ENCODE measurements at regions not wholly inside any gene's neighbourhood (a gene's known extent, or its start where the extent isn't known, plus 50 kb on each side); places are given as distances from the start of the nearest gene placed in this dataset.

GRCh38 chr12:5371631-5372030 is 60.3 kb upstream of the NTF3 start:
- WGBS (ENCODE audit: insufficient coverage, insufficient read length), result no CpG with 5 or more reads among the region's 3 CpGs

GRCh38 chr12:5374713-5375112 is 57.2 kb upstream of the NTF3 start:
- Histone ChIP-seq H3K4me1 (ENCODE audit: control insufficient read depth, insufficient read depth, low read length) (peaks cover 3% of the 10 kb centered on the region; the same call in 1 of the 2 replicates), H3K4me3 (ENCODE audit: low read length) (no peak overlapping the region), H3K27me3 (ENCODE audit: control insufficient read depth, insufficient read depth, low read length) (no peaks in the 10 kb centered on the region), H3K9me3 (ENCODE audit: control insufficient read depth, insufficient read depth, low read length) (no peaks in the 10 kb centered on the region), H3K36me3 (ENCODE audit: control insufficient read depth, insufficient read depth, low read length) (no peaks in the 10 kb centered on the region), H3K27ac (ENCODE audit: low read length) (no peak overlapping the region)
- DNase-seq (ENCODE audit: low read depth, low spot score), result no peak
- WGBS (ENCODE audit: insufficient coverage, insufficient read length), result no CpG with 5 or more reads among the region's 1 CpG

More at GRCh38 chr12:5371631-5372030, 60.3 kb upstream of the NTF3 start:
- H3K4me3 ChIP-seq (ENCODE audit: low read length), result no peak overlapping the region
- no peaks in the 10 kb centered on the region for H3K9me3 ChIP-seq (ENCODE audit: control insufficient read depth, insufficient read depth, low read length)
- peaks cover 2% of the 10 kb centered on the region; the same call in 1 of the 2 replicates for H3K4me1 ChIP-seq (ENCODE audit: control insufficient read depth, insufficient read depth, low read length)
- no peaks in the 10 kb centered on the region for H3K36me3 ChIP-seq (ENCODE audit: control insufficient read depth, insufficient read depth, low read length)
- no peak overlapping the region for H3K27ac ChIP-seq (ENCODE audit: low read length)
- H3K27me3 ChIP-seq (ENCODE audit: control insufficient read depth, insufficient read depth, low read length), result no peaks in the 10 kb centered on the region
- no peak for DNase-seq (ENCODE audit: low read depth, low spot score)

GRCh38 chr12:5375547-5376295 is 56.2 kb upstream of the NTF3 start:
- H3K4me1 ChIP-seq (ENCODE audit: control insufficient read depth, insufficient read depth, low read length), result 0 out of 2 replicates have a peak, but pooled peaks cover 2% of the 10 kb centered on the region
- H3K9me3 ChIP-seq (ENCODE audit: control insufficient read depth, insufficient read depth, low read length), result no peaks in the 10 kb centered on the region
- DNase-seq (ENCODE audit: low read depth, low spot score), result no peak
- H3K27ac ChIP-seq (ENCODE audit: low read length), result no peak overlapping the region
- no peaks in the 10 kb centered on the region for H3K36me3 ChIP-seq (ENCODE audit: control insufficient read depth, insufficient read depth, low read length)
- WGBS (ENCODE audit: insufficient coverage, insufficient read length), result no CpG with 5 or more reads among the region's 5 CpGs
- no peak overlapping the region for H3K4me3 ChIP-seq (ENCODE audit: low read length)
- H3K27me3 ChIP-seq (ENCODE audit: control insufficient read depth, insufficient read depth, low read length), result no peaks in the 10 kb centered on the region

GRCh38 chr12:5376591-5377207 is 55.2 kb upstream of the NTF3 start:
- no peak overlapping the region for H3K4me3 ChIP-seq (ENCODE audit: low read length)
- DNase-seq (ENCODE audit: low read depth, low spot score), result no peak
- no CpG with 5 or more reads among the region's 5 CpGs for WGBS (ENCODE audit: insufficient coverage, insufficient read length)
- H3K36me3 ChIP-seq (ENCODE audit: control insufficient read depth, insufficient read depth, low read length), result no peaks in the 10 kb centered on the region
- H3K27me3 ChIP-seq (ENCODE audit: control insufficient read depth, insufficient read depth, low read length), result no peaks in the 10 kb centered on the region
- H3K4me1 ChIP-seq (ENCODE audit: control insufficient read depth, insufficient read depth, low read length), result 0 out of 2 replicates have a peak, but pooled peaks cover 2% of the 10 kb centered on the region
- H3K27ac ChIP-seq (ENCODE audit: low read length), result no peak overlapping the region
- no peaks in the 10 kb centered on the region for H3K9me3 ChIP-seq (ENCODE audit: control insufficient read depth, insufficient read depth, low read length)

- no peak overlapping the region for H3K4me3 ChIP-seq (ENCODE audit: low read length)
- no peaks in the 10 kb centered on the region for H3K36me3 ChIP-seq (ENCODE audit: control insufficient read depth, insufficient read depth, low read length)
- DNase-seq (ENCODE audit: low read depth, low spot score), result no peak
- no CpG with 5 or more reads among the region's 12 CpGs for WGBS (ENCODE audit: insufficient coverage, insufficient read length)
- no peaks in the 10 kb centered on the region for H3K9me3 ChIP-seq (ENCODE audit: control insufficient read depth, insufficient read depth, low read length)
- 0 out of 2 replicates have a peak, but pooled peaks cover 2% of the 10 kb centered on the region for H3K4me1 ChIP-seq (ENCODE audit: control insufficient read depth, insufficient read depth, low read length)
- H3K27me3 ChIP-seq (ENCODE audit: control insufficient read depth, insufficient read depth, low read length), result no peaks in the 10 kb centered on the region
- no peak overlapping the region for H3K27ac ChIP-seq (ENCODE audit: low read length)
These were observed 53.8 kb upstream of the NTF3 start for GRCh38 chr12:5377997-5378592.

GRCh38 chr12:5379749-5380496 is 52.0 kb upstream of the NTF3 start:
- no peaks in the 10 kb centered on the region for H3K27me3 ChIP-seq (ENCODE audit: control insufficient read depth, insufficient read depth, low read length)
- H3K36me3 ChIP-seq (ENCODE audit: control insufficient read depth, insufficient read depth, low read length), result no peaks in the 10 kb centered on the region
- no peaks in the 10 kb centered on the region for H3K9me3 ChIP-seq (ENCODE audit: control insufficient read depth, insufficient read depth, low read length)
- no peak overlapping the region for H3K4me3 ChIP-seq (ENCODE audit: low read length)
- DNase-seq (ENCODE audit: low read depth, low spot score), result no peak
- 0 out of 2 replicates have a peak, but pooled peaks cover 2% of the 10 kb centered on the region for H3K4me1 ChIP-seq (ENCODE audit: control insufficient read depth, insufficient read depth, low read length)
- no CpG with 5 or more reads among the region's 10 CpGs for WGBS (ENCODE audit: insufficient coverage, insufficient read length)
- no peak overlapping the region for H3K27ac ChIP-seq (ENCODE audit: low read length)

Data from iPS DF 6.9 (cell line).